ENCODE measurements at regions not wholly inside any gene's neighbourhood (a gene's known extent, or its start where the extent isn't known, plus 50 kb on each side); places are given as distances from the start of the nearest gene placed in this dataset.

- Histone ChIP-seq H3K4me3 (ENCODE audit: low read length in 2 of 2) (no peak overlapping the region), H3K27ac (ENCODE audit: low read depth in 1 of 2, low read length in 1 of 2) (no peak overlapping the region), H3K36me3 (ENCODE audit: control insufficient read depth in 2 of 2, insufficient read depth in 2 of 2, low read length in 1 of 2) (no peaks in the 10 kb centered on the region), H3K27me3 (ENCODE audit: control insufficient read depth in 2 of 2, insufficient read depth in 1 of 2, low read length in 1 of 2) (no peaks in the 10 kb centered on the region), H3K4me1 (ENCODE audit: control insufficient read depth in 2 of 2, insufficient read depth in 2 of 2, low read length in 2 of 2) (no peaks in the 10 kb centered on the region), H3K9me3 (ENCODE audit: control insufficient read depth in 2 of 2, insufficient read depth in 1 of 2, low read length in 1 of 2) (no peaks in the 10 kb centered on the region)
- no peak for DNase-seq (ENCODE audit: low read depth in 6 of 9, low spot score in 9 of 9)
- WGBS, result 96% methylated on average over 9 of the region's 9 CpGs
These were observed 484.0 kb downstream of the TSN start for GRCh38 chr2:122239440-122239839.

- H3K36me3 ChIP-seq (ENCODE audit: control insufficient read depth in 2 of 2, insufficient read depth in 2 of 2, low read length in 1 of 2), result no peaks in the 10 kb centered on the region
- no peaks in the 10 kb centered on the region for H3K27me3 ChIP-seq (ENCODE audit: control insufficient read depth in 2 of 2, insufficient read depth in 1 of 2, low read length in 1 of 2)
- no peaks in the 10 kb centered on the region for H3K9me3 ChIP-seq (ENCODE audit: control insufficient read depth in 2 of 2, insufficient read depth in 1 of 2, low read length in 1 of 2)
- no peaks in the 10 kb centered on the region for H3K4me1 ChIP-seq (ENCODE audit: control insufficient read depth in 2 of 2, insufficient read depth in 2 of 2, low read length in 2 of 2)
- no peak for DNase-seq (ENCODE audit: low read depth in 6 of 9, low spot score in 9 of 9)
- H3K4me3 ChIP-seq (ENCODE audit: low read length in 2 of 2), result no peak overlapping the region
- 95% methylated on average over 3 of the region's 3 CpGs for WGBS
- no peak overlapping the region for H3K27ac ChIP-seq (ENCODE audit: low read depth in 1 of 2, low read length in 1 of 2)
These were observed 489.3 kb downstream of the TSN start for GRCh38 chr2:122244598-122245229.

- WGBS, result 91% methylated on average over 3 of the region's 3 CpGs
- Histone ChIP-seq H3K36me3 (ENCODE audit: control insufficient read depth in 2 of 2, insufficient read depth in 2 of 2, low read length in 1 of 2) (no peaks in the 10 kb centered on the region), H3K9me3 (ENCODE audit: control insufficient read depth in 2 of 2, insufficient read depth in 1 of 2, low read length in 1 of 2) (no peaks in the 10 kb centered on the region), H3K4me1 (ENCODE audit: control insufficient read depth in 2 of 2, insufficient read depth in 2 of 2, low read length in 2 of 2) (no peaks in the 10 kb centered on the region), H3K27me3 (ENCODE audit: control insufficient read depth in 2 of 2, insufficient read depth in 1 of 2, low read length in 1 of 2) (no peaks in the 10 kb centered on the region), H3K27ac (ENCODE audit: low read depth in 1 of 2, low read length in 1 of 2) (no peak overlapping the region), H3K4me3 (ENCODE audit: low read length in 2 of 2) (no peak overlapping the region)
- no peak for DNase-seq (ENCODE audit: low read depth in 6 of 9, low spot score in 9 of 9)
These were observed 494.2 kb downstream of the TSN start for GRCh38 chr2:122249673-122250072.

- WGBS, result 88% methylated on average over 1 of the region's 1 CpG
- DNase-seq (ENCODE audit: low read depth in 6 of 9, low spot score in 9 of 9), result no peak
- Histone ChIP-seq H3K4me1 (ENCODE audit: control insufficient read depth in 2 of 2, insufficient read depth in 2 of 2, low read length in 2 of 2) (no peaks in the 10 kb centered on the region), H3K27ac (ENCODE audit: low read depth in 1 of 2, low read length in 1 of 2) (no peak overlapping the region), H3K9me3 (ENCODE audit: control insufficient read depth in 2 of 2, insufficient read depth in 1 of 2, low read length in 1 of 2) (no peaks in the 10 kb centered on the region), H3K27me3 (ENCODE audit: control insufficient read depth in 2 of 2, insufficient read depth in 1 of 2, low read length in 1 of 2) (no peaks in the 10 kb centered on the region), H3K4me3 (ENCODE audit: low read length in 2 of 2) (no peak overlapping the region), H3K36me3 (ENCODE audit: control insufficient read depth in 2 of 2, insufficient read depth in 2 of 2, low read length in 1 of 2) (no peaks in the 10 kb centered on the region)
These were observed 495.7 kb downstream of the TSN start for GRCh38 chr2:122251158-122251557.

GRCh38 chr2:122251566-122251965, 496.1 kb downstream of the TSN start:
- H3K36me3 ChIP-seq (ENCODE audit: control insufficient read depth in 2 of 2, insufficient read depth in 2 of 2, low read length in 1 of 2), result no peaks in the 10 kb centered on the region
- H3K9me3 ChIP-seq (ENCODE audit: control insufficient read depth in 2 of 2, insufficient read depth in 1 of 2, low read length in 1 of 2), result no peaks in the 10 kb centered on the region
- WGBS, result 91% methylated on average over 2 of the region's 2 CpGs
- H3K27ac ChIP-seq (ENCODE audit: low read depth in 1 of 2, low read length in 1 of 2), result no peak overlapping the region
- no peaks in the 10 kb centered on the region for H3K27me3 ChIP-seq (ENCODE audit: control insufficient read depth in 2 of 2, insufficient read depth in 1 of 2, low read length in 1 of 2)
- H3K4me3 ChIP-seq (ENCODE audit: low read length in 2 of 2), result no peak overlapping the region
- H3K4me1 ChIP-seq (ENCODE audit: control insufficient read depth in 2 of 2, insufficient read depth in 2 of 2, low read length in 2 of 2), result no peaks in the 10 kb centered on the region
- DNase-seq (ENCODE audit: low read depth in 6 of 9, low spot score in 9 of 9), result no peak

- Histone ChIP-seq H3K27me3 (ENCODE audit: control insufficient read depth in 2 of 2, insufficient read depth in 1 of 2, low read length in 1 of 2) (no peaks in the 10 kb centered on the region), H3K27ac (ENCODE audit: low read depth in 1 of 2, low read length in 1 of 2) (no peak overlapping the region), H3K9me3 (ENCODE audit: control insufficient read depth in 2 of 2, insufficient read depth in 1 of 2, low read length in 1 of 2) (no peaks in the 10 kb centered on the region), H3K4me1 (ENCODE audit: control insufficient read depth in 2 of 2, insufficient read depth in 2 of 2, low read length in 2 of 2) (no peaks in the 10 kb centered on the region), H3K36me3 (ENCODE audit: control insufficient read depth in 2 of 2, insufficient read depth in 2 of 2, low read length in 1 of 2) (no peaks in the 10 kb centered on the region), H3K4me3 (ENCODE audit: low read length in 2 of 2) (no peak overlapping the region)
- DNase-seq (ENCODE audit: low read depth in 6 of 9, low spot score in 9 of 9), result no peak
These were observed 500.5 kb downstream of the TSN start for GRCh38 chr2:122255924-122256323.

GRCh38 chr2:122261911-122262310, 506.5 kb downstream of the TSN start:
- 96% methylated on average over 2 of the region's 2 CpGs for whole genome bisulfite sequencing

GRCh38 chr2:122263746-122264145, 508.3 kb downstream of the TSN start:
- Histone ChIP-seq H3K27me3 (ENCODE audit: control insufficient read depth in 2 of 2, insufficient read depth in 1 of 2, low read length in 1 of 2) (no peaks in the 10 kb centered on the region), H3K9me3 (ENCODE audit: control insufficient read depth in 2 of 2, insufficient read depth in 1 of 2, low read length in 1 of 2) (no peaks in the 10 kb centered on the region), H3K4me3 (ENCODE audit: low read length in 2 of 2) (no peak overlapping the region), H3K27ac (ENCODE audit: low read depth in 1 of 2, low read length in 1 of 2) (no peak overlapping the region), H3K4me1 (ENCODE audit: control insufficient read depth in 2 of 2, insufficient read depth in 2 of 2, low read length in 2 of 2) (no peaks in the 10 kb centered on the region), H3K36me3 (ENCODE audit: control insufficient read depth in 2 of 2, insufficient read depth in 2 of 2, low read length in 1 of 2) (no peaks in the 10 kb centered on the region)
- DNase-seq (ENCODE audit: low read depth in 6 of 9, low spot score in 9 of 9), result no peak
- WGBS, result 81% methylated on average over 1 of the region's 1 CpG

More at GRCh38 chr2:122261911-122262310, 506.5 kb downstream of the TSN start:
- Histone ChIP-seq H3K36me3 (ENCODE audit: control insufficient read depth in 2 of 2, insufficient read depth in 2 of 2, low read length in 1 of 2) (no peaks in the 10 kb centered on the region), H3K27ac (ENCODE audit: low read depth in 1 of 2, low read length in 1 of 2) (no peak overlapping the region), H3K4me3 (ENCODE audit: low read length in 2 of 2) (no peak overlapping the region), H3K4me1 (ENCODE audit: control insufficient read depth in 2 of 2, insufficient read depth in 2 of 2, low read length in 2 of 2) (no peaks in the 10 kb centered on the region), H3K27me3 (ENCODE audit: control insufficient read depth in 2 of 2, insufficient read depth in 1 of 2, low read length in 1 of 2) (no peaks in the 10 kb centered on the region), H3K9me3 (ENCODE audit: control insufficient read depth in 2 of 2, insufficient read depth in 1 of 2, low read length in 1 of 2) (no peaks in the 10 kb centered on the region)
- DNase-seq (ENCODE audit: low read depth in 6 of 9, low spot score in 9 of 9), result no peak

- no peaks in the 10 kb centered on the region for H3K4me1 ChIP-seq (ENCODE audit: control insufficient read depth in 2 of 2, insufficient read depth in 2 of 2, low read length in 2 of 2)
- no peaks in the 10 kb centered on the region for H3K27me3 ChIP-seq (ENCODE audit: control insufficient read depth in 2 of 2, insufficient read depth in 1 of 2, low read length in 1 of 2)
- H3K4me3 ChIP-seq (ENCODE audit: low read length in 2 of 2), result no peak overlapping the region
- no peaks in the 10 kb centered on the region for H3K36me3 ChIP-seq (ENCODE audit: control insufficient read depth in 2 of 2, insufficient read depth in 2 of 2, low read length in 1 of 2)
- no peak for DNase-seq (ENCODE audit: low read depth in 6 of 9, low spot score in 9 of 9)
- no peaks in the 10 kb centered on the region for H3K9me3 ChIP-seq (ENCODE audit: control insufficient read depth in 2 of 2, insufficient read depth in 1 of 2, low read length in 1 of 2)
- 76% methylated on average over 1 of the region's 1 CpG for WGBS
- H3K27ac ChIP-seq (ENCODE audit: low read depth in 1 of 2, low read length in 1 of 2), result no peak overlapping the region
These were observed 511.2 kb downstream of the TSN start for GRCh38 chr2:122266636-122267035.

- Histone ChIP-seq H3K9me3 (ENCODE audit: control insufficient read depth in 2 of 2, insufficient read depth in 1 of 2, low read length in 1 of 2) (no peaks in the 10 kb centered on the region), H3K4me1 (ENCODE audit: control insufficient read depth in 2 of 2, insufficient read depth in 2 of 2, low read length in 2 of 2) (no peaks in the 10 kb centered on the region), H3K27ac (ENCODE audit: low read depth in 1 of 2, low read length in 1 of 2) (no peak overlapping the region), H3K36me3 (ENCODE audit: control insufficient read depth in 2 of 2, insufficient read depth in 2 of 2, low read length in 1 of 2) (no peaks in the 10 kb centered on the region), H3K27me3 (ENCODE audit: control insufficient read depth in 2 of 2, insufficient read depth in 1 of 2, low read length in 1 of 2) (no peaks in the 10 kb centered on the region), H3K4me3 (ENCODE audit: low read length in 2 of 2) (no peak overlapping the region)
- DNase-seq (ENCODE audit: low read depth in 6 of 9, low spot score in 9 of 9), result no peak
- 97% methylated on average over 5 of the region's 5 CpGs for WGBS
These were observed 512.5 kb downstream of the TSN start for GRCh38 chr2:122267947-122268346.
